ENCODE measurements at regions not wholly inside any gene's neighbourhood (a gene's known extent, or its start where the extent isn't known, plus 50 kb on each side); places are given as distances from the start of the nearest gene placed in this dataset.

GRCh38 chr19:29380581-29380980 lies 145.2 kb upstream of the VSTM2B start:
- no peak for TF ChIP-seq CTCF (IDR thresholded peaks at IDR 0.05; ENCODE audit: insufficient read depth, low read depth, low read length)
- TF ChIP-seq EZH2 (IDR thresholded peaks at IDR 0.05; ENCODE audit: insufficient read depth, low read length): no peak

All from astrocyte (in vitro differentiated cells and primary cell).